HFFc6 (cell line): ENCODE measurements at regions not wholly inside any gene's neighbourhood (a gene's known extent, or its start where the extent isn't known, plus 50 kb on each side); places are given as distances from the start of the nearest gene placed in this dataset.

Source experiments
- DNase-seq: peaks from one replicate; pipeline ENCODE4 v3.0.0-alpha.2; 2018
- H3K27ac Mint-ChIP-seq: 2 replicates; pipeline ENCODE4 v1.8.0; 2020; ENCODE audit warnings: mild to moderate bottlenecking, mixed read lengths
- H3K27me3 Mint-ChIP-seq: 2 replicates; pipeline ENCODE4 v1.8.0; 2021; ENCODE audit warnings: mild to moderate bottlenecking, moderate library complexity, mixed read lengths; ENCODE audit not compliant: insufficient read depth
- H3K36me3 Mint-ChIP-seq: 2 replicates; pipeline ENCODE4 v1.8.0; 2021; ENCODE audit warnings: low read depth, mixed read lengths
- H3K4me1 Mint-ChIP-seq: 2 replicates; pipeline ENCODE4 v1.8.0; 2020; ENCODE audit warnings: low read depth, mixed read lengths
- H3K4me3 Mint-ChIP-seq: 2 replicates; pipeline ENCODE4 v1.8.0; 2020; ENCODE audit warnings: mild to moderate bottlenecking, moderate library complexity, mixed read lengths
- H3K9me3 Mint-ChIP-seq: 2 replicates; pipeline ENCODE4 v1.8.0; 2020; ENCODE audit warnings: mild to moderate bottlenecking, mixed read lengths
- TF ChIP-seq, protein P1 (sequence below): fragments of 200-600 bp; sonication (generic); IDR thresholded peaks from 2 replicates; pipeline ENCODE4 v1.5.0; 2021; ENCODE audit warnings: antibody characterized with exemption, mild to moderate bottlenecking

DNA sequence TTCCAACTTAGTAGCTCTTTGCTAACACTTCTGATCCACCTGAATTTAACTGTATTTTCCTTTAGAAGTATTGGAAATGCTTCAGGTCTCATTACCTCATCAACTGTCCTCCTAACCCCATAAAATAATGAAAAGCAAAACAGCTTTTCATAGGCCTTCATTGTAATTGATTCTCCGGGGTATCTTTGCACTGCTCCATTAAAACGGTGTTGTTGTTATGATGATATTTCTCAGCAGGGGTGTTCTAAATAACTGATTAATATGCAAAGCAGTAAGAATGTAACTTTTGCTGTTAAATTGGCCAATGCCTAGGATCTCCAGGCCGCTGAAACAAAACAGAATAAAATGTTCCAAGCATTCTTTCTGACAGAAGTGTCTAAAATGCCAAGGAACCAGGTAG lies 1983.2 kb downstream of the EFNA5 start:
- Mint-ChIP-seq H3K27me3 (no peaks in the 10 kb centered on the region), H3K9me3 (peaks cover 13% of the 10 kb centered on the region), H3K4me3 (no peak overlapping the region), H3K36me3 (no peaks in the 10 kb centered on the region), H3K4me1 (no peaks in the 10 kb centered on the region), H3K27ac (no peak overlapping the region)
- TF ChIP-seq, protein P1, sequence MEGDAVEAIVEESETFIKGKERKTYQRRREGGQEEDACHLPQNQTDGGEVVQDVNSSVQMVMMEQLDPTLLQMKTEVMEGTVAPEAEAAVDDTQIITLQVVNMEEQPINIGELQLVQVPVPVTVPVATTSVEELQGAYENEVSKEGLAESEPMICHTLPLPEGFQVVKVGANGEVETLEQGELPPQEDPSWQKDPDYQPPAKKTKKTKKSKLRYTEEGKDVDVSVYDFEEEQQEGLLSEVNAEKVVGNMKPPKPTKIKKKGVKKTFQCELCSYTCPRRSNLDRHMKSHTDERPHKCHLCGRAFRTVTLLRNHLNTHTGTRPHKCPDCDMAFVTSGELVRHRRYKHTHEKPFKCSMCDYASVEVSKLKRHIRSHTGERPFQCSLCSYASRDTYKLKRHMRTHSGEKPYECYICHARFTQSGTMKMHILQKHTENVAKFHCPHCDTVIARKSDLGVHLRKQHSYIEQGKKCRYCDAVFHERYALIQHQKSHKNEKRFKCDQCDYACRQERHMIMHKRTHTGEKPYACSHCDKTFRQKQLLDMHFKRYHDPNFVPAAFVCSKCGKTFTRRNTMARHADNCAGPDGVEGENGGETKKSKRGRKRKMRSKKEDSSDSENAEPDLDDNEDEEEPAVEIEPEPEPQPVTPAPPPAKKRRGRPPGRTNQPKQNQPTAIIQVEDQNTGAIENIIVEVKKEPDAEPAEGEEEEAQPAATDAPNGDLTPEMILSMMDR = no peak
- no peak for DNase-seq

DNA sequence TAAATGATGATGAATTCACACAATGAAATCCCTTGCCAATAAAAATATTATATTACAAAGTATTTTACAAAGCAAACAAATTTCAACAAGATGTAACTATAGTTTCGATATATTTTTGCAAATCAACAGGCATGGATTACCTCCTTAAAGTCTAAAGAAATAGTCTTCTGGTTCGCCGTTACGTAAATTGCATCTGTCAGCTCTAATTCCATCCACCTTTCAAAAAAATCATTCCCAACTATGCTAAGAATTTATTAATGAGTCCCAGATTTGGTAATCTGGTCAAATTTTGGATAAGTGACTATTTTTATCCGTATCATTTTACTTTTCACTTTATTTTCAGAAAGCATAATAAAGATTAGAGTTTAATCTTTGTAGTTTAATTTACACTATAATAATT lies 1984.9 kb downstream of the EFNA5 start:
- Mint-ChIP-seq H3K4me3 (no peak overlapping the region), H3K9me3 (peaks cover 9% of the 10 kb centered on the region), H3K27ac (no peak overlapping the region), H3K27me3 (no peaks in the 10 kb centered on the region), H3K36me3 (no peaks in the 10 kb centered on the region), H3K4me1 (no peaks in the 10 kb centered on the region)
- no peak for DNase-seq
- TF ChIP-seq, protein P1 = no peak

DNA sequence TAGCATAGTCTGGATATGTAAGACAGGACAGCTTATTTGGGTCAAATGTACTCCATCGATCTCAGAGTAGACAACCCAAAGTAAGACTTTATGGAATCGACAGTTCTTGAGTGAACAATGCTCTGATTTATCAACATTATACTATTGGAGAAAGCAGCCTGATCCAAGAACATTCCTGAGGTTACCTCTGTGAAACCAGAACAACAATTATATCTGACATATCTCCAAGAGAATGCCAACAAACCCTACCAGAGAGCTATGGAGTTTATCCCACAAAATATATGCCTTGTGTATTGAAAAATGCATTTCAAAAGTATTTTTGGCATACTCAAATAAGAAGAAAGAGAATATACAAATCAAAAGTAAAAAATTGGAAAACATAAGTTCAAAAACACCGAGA lies 1985.9 kb downstream of the EFNA5 start:
- TF ChIP-seq, protein P1 = no peak
- Mint-ChIP-seq H3K4me3 (no peak overlapping the region), H3K27ac (no peak overlapping the region), H3K36me3 (no peaks in the 10 kb centered on the region), H3K4me1 (no peaks in the 10 kb centered on the region), H3K9me3 (peaks cover 9% of the 10 kb centered on the region), H3K27me3 (no peaks in the 10 kb centered on the region)
- DNase-seq = no peak

DNA sequence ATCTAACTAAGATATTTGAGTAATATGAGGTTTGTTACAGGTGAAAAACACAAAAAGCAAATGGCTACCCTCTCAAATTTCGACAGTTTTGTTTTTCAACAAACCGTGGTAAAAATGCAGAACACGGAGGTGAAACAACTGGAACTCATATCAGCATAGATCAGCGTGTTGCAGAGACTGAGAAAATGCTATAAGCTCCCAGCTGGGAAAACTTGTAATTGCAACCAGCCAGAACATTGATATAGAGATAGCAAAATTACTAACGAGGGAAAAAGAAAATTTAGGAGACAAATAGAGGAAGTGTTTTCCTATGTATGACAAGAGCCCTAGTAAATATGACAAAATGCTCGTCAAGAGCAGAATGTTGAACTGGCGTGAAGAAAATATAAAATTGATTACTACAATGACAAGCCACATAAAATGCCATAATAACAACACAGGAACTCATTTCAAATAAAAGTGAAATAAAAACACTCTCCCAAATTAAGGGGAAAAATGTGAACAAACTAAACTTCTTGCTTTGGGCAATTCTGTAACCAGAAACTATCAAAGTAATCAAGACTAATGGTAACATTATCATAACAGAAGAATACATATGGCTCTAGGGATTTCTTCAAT lies 1989.8 kb downstream of the EFNA5 start:
- no peak for DNase-seq
- Mint-ChIP-seq H3K4me3 (no peak overlapping the region), H3K9me3 (peaks cover 23% of the 10 kb centered on the region), H3K36me3 (no peaks in the 10 kb centered on the region), H3K27ac (no peak overlapping the region), H3K27me3 (no peaks in the 10 kb centered on the region), H3K4me1 (no peaks in the 10 kb centered on the region)
- TF ChIP-seq, protein P1 = no peak

DNA sequence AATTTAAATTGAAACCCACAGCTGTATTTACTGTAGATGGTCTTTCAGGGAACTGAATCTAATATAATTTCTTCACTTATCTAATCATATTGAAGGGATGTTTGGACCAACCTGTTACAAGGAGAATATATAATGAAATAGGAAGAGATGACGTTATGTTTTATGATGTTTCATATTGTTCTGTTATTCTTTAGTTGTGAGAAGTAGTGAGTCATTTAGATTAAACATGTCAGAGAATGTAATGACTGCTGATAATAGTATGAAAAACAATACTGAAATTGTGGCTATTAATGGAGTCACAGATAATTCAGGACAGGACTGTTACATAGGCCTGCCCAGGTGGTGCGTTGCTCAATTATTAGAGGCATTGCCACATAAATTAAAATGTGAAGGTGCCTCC lies 1993.4 kb downstream of the EFNA5 start:
- DNase-seq = no peak
- H3K9me3 Mint-ChIP-seq = peaks cover 27% of the 10 kb centered on the region
- H3K27me3 Mint-ChIP-seq = no peaks in the 10 kb centered on the region
- no peaks in the 10 kb centered on the region for H3K36me3 Mint-ChIP-seq
- TF ChIP-seq, protein P1 = no peak
- no peaks in the 10 kb centered on the region for H3K4me1 Mint-ChIP-seq
- H3K4me3 Mint-ChIP-seq = no peak overlapping the region
- no peak overlapping the region for H3K27ac Mint-ChIP-seq

DNA sequence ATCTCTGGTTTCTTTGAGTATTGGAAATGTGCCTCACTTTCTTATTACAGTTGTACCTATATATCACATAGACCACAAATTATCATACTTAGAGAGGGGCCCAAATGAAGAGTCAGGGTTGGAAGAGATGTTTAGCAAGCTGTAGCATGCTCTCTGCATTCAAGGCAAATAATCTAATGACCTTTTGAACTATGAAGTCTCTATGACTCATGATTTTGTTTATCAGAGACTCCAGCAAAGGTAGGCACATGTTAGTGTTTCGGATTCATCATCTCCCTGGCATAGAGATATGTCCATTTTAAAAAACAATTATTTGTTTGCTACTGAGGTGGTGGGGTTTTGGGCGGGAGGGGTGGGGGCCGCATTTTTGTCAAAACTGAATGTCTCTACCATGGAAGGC lies 2000.1 kb downstream of the EFNA5 start:
- Mint-ChIP-seq H3K36me3 (no peaks in the 10 kb centered on the region), H3K4me3 (no peak overlapping the region), H3K27ac (no peak overlapping the region), H3K9me3 (peaks cover 47% of the 10 kb centered on the region), H3K4me1 (no peaks in the 10 kb centered on the region), H3K27me3 (no peaks in the 10 kb centered on the region)
- DNase-seq = no peak
- TF ChIP-seq, protein P1 = no peak
